Right lung (tissue), 2 donors: ENCODE measurements at regions not wholly inside any gene's neighbourhood (a gene's known extent, or its start where the extent isn't known, plus 50 kb on each side); places are given as distances from the start of the nearest gene placed in this dataset.

Source experiments
- DNase-seq, 2 donors: peaks; one replicate each; pipeline ENCODE4 v3.0.0-alpha.2; 2013

DNA sequence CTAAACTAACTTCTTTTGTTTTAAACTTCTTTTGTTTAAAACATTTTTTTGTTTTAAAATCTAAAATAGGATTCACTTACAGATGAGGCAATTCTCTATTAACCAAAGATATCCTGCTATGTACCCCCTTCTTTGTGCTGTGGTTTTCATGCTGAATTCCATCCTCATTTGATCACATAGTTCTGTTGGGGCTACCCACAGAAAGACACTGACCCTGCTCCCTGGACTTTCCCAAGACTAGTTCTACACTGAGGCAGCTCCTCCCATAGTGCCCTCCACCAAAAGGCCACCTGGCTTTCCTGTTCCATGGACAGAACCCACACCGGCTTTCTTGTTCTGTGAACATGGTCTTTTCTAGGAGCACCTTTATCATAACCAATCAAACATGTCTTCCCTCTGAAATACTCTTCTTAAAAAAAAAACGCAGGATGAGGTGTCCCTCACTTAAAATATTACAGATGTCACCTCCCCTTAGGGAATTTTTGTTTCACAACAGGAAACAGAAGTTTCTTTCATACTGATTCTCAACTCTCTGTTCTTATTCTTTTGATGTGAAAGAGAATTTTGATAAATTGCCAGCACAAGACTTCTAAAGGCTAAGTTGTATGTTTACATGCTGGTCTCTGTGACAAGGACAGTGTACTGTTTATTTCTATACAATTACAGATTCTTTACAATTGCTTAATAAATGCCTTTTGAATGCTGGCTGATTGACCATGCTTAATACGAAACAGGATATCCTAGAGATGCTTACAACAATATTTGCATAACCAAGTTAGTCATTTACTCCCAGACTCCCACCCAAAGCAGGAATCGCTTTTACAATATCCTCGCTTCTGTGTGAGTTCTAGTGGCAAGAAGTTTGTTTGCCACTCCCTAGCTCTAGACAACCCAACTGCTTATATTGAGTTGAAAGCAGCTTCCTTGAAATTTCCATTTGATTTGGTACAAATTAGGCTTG is 300.4 kb downstream of the DTWD2 start:
- DNase-seq, result no peak

DNA sequence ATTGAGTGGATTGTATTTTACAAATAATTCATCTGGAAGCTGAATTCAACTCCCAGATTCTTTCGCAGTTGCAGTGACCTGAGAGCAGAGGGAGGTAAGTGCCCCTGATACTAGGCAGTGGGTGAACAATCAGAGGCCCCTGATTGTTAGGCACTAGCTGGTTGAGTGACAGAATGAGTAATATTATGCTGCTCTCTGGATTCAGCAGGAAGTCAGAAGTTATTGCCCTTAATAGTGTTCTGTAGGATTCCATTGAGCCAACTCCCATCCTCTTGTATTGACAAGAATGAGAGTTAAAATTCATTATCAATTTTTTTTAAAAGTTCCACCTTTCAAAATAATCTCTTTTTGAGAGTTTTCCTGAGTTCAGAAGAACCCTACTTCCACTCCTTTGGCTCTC is 301.2 kb downstream of the DTWD2 start:
- DNase-seq, result no peak

DNA sequence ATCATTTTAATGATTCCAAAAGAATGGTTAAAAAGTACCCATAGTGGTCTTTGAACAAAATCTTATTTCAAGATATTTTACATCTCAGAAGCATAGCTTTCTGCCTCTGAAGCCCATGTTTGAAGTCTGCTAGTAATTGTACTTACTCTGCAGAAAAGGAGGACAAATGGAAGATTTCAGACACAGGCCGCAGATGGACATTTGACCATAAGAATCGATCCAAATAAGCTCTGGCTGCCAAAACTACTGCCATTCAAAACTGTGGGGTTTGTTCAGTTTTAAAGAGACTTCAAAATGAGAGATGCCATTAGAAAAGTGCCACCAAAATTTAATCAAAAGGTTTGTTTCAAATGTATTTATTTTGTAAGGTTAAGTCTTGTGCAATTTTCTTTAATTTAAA is 306.7 kb downstream of the DTWD2 start:
- DNase-seq, result no peak

DNA sequence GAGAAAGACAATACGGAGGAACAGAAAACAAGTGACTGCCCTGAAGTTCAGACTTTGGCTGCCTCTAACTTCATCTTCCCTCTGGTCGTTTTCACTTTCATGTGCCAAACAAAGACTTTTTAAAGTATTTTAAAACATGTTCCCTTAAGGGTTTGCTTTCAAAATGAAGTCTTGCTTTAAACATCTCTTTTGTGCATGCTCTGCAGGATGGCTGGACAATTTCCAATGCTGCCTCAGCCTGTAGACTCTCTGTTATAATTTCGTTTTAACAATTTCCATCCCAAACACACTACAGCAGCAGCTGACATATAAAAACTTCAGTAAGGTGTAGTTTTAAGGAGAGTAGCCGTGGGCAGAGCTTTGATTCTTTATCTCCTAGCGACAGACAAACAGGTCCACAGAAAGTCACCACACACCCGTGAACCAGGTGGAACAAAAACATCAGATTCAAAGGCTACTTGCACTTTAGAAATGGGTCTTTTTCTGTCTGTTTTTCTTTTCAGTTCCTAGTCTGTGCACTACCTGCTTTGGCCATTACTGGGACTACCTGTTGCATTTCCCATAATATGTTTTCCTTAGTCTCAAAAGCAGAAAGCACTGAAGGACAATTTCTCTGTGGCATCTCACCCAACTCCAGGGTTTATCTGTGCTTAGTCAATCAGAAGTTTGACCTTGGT is 308.9 kb downstream of the DTWD2 start:
- DNase-seq, result peak in 1 of 2 donors; percentile 15

DNA sequence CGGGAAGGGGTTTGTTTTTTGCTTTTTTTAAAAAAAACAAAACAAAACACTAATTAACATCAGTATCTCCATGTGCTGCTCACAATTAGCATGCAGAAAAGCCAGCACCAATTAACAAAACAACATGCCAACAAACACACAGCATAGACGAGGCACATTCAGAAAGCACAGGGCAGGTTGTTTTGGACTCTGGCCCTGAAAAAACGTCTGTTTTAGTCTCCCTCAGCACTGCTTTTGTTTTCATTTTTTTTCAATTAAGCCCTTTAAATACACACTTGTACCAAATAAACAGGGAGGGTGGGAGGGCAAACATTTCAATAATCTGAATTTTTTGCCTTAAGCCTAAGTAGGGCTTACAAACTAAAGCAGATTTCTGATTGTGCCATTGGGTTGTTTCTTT is 309.6 kb downstream of the DTWD2 start:
- DNase-seq, result no peak

DNA sequence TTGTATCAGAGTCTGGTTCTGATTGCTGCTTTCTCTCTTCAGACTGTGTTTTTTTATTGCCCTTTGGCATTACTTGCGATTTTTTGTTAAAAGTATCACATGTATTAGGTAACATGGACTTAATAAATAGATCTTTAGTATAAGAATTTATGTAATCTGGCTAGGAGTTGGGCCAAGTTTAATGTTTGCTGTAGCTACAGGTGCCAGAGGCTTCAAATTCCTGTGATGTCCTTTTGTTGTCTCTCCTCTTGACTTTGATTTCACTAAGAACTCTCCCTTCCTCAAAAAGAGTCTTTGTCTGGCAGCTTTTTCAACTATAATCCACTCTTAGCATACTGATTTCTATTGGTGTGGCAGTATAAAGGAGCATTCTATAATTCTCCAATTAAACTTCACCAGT is 313.1 kb downstream of the DTWD2 start:
- DNase-seq, result no peak

DNA sequence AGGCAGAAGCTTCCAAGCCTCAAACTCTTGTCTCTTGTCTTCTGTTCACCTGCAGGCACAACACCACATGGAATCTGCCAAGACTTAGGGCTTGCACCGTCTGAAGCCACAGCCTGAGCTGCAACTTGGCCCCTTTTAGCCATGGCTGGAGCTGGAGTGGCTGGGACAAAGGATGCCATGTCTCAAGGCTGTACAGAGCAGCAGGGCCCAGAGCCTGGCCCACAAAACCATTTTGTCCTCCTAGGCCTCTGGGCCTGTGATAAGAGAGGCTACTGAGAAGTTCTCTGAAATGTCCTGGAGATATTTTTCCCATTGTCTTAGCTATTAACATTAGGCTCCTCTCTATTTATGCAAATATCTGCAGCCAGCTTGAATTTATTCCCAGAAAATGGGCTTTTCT is 330.8 kb downstream of the DTWD2 start:
- no peak for DNase-seq

DNA sequence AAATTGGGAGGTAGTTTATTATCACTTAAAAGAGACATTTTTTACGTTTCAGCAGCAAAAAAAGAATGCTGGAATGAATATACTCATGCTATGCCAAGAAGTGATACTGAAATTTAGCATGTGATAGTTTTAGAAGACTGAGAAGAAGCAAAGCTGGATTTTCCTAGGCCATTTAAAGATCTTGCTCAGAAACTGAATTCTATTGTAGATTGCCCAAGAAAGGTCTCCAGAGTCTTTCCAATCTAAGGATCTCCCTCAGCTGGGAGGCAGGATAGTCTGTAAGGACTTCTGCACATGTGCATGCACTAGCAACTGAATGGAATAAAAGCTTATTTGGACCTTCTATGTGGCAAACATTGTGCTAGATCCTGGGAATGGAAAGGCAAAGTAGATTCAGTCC is 334.5 kb downstream of the DTWD2 start:
- DNase-seq, result no peak

DNA sequence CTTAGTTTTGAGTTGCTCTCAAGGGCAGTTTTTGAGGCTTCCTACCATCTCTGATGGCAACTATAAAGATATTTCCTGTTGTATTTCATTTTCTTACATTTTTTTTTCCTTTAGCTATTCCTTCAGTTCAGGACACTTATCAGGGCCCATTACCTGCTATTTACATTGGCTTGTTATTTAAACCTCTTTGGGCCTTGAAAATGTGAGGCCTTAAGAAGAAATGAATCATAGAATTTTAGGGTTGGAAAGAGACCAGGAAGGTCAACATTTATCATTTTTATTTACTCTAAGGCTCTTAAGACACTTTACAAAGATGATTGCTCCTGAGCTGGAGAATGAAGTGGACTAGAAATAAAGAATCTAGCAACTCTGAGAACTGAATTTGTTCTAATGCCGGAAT is 335.2 kb downstream of the DTWD2 start:
- DNase-seq, result no peak

DNA sequence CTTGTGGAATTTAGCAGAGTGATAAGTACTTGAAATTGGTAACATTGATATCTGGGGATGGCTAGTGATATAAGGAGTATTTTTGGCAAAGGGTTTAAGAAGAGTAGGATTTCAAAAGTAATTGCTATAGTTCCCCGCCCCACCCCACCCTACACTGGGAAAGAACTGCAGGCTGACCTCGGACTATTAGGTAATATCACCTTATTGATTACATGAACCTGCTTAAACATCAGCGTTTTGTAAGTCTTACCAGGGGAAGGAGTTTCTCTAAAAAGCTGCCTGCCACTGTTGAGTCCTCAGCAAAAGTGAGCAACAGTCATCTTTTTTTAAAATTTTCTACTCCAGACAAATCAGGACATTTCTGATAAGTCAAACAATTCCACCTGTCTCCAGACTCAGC is 337.3 kb downstream of the DTWD2 start:
- DNase-seq, result no peak

DNA sequence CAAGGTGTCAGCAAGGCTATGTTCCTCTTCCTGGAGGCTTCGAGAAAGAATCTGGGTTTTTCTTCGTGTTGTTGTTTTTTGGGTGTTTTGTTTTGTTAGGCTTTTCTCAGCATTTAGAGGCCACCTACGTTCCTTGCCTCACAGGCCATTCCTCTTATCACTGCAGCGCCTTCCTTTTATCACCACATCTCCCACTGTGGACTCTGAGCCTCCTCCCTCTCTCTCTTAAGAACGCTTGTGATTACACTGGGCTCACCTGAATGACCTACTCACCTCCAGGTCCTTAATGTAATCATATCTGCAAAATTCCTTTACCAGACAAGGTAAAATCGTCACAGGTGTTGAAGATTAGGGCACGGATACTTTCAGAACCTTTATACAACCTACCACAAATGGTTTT is 340.8 kb downstream of the DTWD2 start:
- DNase-seq, result no peak

DNA sequence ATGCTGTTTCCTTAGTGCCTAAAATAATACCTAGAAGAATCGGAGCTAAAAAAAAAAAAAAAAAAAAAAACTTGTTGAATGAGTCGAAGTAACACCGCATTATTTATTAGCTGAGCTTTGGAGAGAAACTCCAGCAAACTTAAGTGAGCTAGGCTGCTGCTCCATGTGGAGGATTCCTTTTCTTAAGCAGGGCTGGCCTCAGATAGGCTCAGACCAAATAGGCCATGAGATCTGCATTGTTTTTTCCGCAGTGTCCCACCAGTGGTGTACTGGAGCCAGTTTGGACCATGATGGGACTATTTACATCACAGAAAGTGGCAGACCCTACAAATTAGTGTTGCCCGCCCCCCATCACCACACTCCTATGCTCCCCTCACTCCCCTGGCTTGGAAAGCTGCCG is 341.4 kb downstream of the DTWD2 start:
- no peak for DNase-seq

DNA sequence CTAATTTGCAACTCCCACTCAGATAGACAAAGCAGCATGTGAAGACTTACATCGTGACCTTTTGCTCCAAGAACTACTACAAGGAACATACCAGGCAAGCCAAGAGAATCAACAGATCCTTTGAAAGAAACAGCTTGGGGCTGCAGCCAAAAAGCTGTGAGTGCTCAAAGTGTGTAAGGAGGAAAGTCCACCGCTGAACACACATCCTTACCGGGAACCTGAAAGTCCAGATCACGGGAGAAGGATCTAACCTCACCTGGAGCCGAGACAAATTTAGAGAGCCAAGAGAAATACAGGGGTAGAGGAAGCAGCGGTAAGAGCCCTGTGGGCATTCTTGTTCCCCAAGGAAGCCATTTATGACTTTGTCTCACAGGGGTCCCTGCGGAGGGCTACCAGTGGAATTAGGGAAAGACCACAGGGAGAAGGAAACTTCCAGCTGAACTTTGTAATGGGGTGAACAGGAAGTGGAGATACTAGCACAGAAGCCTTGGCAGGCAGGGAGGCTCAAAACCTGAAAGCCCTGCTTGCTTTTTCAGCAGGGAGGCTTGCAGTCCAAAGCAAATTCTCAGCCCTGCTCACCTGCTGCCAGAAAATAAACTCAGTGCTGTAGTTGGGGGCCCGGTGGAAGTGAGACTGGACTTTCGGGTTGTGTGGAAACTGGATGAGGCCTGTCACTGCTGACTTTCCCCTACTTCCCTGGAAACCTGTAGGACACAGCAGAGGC is 350.2 kb downstream of the DTWD2 start:
- no peak for DNase-seq

DNA sequence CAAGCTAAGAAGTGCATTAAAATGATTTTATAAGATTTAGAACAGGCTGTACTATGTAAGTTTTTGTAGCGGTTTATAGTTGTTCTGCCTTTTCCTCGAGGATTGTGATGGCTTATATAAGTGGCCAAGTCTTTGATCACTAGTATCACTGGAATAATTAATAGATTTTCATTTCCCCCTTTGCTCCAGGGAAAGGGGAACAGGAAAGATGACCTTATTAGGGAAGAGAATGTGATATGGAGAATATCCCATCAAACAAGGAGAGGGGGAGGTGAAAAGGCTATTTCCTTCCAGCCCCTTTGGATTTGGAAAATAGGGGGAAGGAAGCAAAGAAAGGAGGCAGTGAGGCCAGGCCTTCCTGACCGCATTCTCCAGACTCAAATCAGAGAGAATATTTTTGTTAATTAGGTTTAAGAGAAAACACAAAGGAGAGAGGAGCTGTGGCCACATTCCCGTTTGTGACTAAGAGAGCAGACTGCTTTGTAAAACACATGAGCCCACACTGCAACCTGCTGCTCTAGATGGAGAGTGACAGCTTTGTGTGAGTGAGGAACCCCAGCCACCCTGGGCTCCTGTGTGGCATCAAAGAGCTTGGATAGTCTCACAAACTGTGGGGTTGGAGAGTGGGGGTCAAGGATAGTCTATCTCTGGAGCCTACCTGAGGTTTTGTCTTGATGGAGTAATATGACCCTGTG is 359.5 kb downstream of the DTWD2 start:
- DNase-seq, result no peak

DNA sequence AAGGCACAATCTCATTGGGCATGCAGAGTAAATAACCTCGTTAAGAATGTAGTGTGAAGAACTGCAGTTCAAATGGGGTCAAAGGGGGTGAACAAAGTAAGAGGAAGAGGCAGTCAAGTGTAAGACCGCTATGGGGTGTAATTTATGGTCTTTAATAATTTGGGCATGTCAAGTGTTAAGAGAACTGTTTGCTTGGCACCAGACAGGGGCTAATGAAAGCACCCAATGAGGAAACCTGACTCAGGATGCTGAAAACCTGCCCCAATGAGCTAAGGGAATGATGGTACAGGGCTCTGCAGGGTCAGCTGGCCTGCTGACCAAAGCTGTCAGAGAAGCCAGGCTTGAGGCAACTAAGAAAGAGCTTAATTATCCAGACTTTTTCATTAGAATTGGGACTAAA is 368.1 kb downstream of the DTWD2 start:
- no peak for DNase-seq

DNA sequence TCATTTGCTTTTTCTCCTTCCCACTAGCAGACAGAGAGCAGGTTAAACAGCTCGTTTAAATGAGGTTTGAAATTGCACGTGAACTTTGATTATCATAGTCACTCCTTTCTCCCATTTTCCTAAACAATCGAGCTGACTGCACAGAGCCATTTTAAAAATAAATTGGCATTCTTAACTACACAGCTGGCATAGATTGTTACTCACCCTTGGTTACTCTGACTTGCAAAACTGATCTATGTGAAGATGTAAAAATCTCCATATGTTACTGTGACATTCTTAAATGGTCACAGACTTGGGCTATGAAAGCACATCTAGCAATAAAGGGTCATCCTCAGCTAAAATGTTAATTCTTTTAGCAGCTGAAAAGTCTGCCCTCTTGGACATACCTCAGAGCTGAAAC is 368.5 kb downstream of the DTWD2 start:
- peak; percentile 30 to 45 for DNase-seq

DNA sequence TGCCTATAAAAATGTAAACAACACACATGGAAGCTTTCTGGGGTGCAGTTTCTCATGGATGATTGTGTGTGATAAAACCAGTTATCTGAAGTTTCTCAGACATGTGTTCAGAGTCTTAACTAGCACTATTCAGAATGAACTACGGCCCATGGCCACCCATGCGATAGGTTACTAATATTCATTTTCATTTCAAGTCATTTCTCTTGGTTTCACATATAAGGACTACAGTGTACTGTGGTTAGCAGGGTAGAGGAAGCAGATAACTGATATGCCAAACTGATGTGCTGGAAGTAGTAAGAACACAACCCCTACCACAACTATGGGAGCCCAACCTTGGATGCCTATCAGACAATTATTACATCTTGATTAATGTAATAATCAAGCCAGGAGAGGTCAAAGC is 372.1 kb downstream of the DTWD2 start:
- DNase-seq, result no peak

DNA sequence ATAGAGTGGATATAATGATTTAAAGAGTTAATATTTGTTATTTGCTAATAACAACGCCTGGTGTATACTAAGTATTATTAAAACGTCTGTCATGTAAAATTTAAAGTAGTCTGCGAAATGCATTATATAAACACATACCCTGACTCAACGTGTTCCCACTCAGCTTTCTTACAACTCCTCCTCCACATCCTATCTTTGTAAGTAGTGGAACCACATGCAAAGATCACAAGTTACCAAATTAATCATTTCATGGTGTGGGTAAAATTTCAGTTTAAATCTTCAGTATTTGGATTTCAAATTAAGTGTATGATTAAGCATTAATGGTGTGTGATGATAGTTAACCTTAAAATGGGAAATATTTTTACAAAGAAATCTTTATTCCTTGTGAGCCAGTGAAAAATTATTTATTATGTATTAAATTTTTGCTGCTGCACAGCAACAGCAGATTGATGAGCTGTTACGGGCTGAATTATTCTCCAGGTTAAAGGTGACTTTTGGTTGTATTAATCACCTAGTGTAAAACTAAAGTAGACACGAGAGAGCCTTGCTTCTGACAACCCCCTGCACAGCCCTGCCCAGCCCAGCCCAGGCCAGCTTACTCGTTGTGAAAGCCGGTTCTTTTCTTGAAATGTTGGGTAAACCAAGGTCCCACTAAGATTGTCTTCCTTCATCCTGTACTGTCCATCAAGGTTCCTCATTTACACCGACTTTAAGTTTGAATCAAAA is 373.5 kb downstream of the DTWD2 start:
- DNase-seq, result peak; percentile 81 to 85

DNA sequence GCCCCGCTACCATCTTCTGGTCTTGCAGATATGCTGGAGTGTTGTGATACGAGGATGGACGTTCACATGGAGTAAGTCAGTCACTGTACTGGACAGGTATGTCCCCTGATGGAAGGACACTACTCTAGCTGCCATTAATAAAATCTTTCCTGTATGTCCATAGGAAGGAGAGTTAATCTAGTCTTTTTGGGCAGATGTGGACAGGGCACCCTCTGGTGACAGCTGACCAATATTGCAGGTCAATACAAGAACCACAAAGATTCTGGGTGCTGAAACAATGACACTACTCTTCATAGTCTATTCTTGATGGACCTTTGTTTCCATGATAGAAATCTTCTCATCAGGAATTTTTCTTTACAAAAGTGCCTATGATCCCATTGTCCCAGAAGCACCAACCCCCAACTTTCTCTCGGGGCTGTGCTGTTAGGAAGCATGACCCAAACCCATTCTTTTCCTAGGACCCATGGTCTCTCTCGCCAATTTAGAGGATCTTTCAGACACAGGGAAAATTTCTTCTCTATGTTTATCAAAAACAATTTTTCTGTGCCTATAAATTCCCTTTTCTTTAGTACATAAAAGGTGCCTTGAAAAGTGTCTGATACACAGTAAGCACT is 376.9 kb downstream of the DTWD2 start:
- DNase-seq, result no peak

DNA sequence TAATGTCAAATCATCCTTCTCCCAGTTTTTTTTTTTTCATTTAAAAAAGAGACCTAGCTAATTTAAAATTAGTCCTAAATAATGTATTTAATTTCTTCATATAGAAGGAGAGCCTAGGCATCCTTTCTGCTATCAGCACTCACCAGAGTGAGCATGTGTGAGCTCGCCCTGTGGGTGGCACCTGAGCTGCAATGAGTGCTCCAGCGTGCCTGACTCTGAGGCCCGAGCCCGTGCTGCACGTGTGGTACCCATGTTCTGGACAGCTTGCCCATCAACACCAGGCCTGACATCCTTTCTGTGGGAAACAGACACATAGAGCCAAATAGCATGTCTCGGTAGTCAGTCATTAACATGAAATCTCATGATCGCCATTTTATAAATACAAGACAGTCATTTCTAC is 381.4 kb downstream of the DTWD2 start:
- no peak for DNase-seq

DNA sequence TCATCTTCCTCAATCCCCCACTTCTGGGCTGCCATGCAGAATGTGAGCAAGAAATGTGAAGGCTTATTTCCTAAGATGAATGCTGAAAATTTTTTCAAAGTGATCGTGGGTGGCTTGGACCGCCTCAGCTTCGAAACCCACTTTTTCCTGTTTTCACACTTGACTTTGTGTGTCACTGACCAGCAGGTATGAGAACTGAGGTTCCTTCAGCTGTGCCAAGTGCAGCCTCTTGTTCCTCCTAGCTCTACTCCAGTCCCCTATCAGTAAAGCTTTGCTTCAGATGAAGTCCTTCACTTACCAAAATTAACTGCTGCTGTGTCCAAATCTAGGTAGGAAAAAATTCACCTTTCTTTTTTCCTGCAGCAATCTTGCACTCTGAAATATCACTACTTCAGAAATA is 382.6 kb downstream of the DTWD2 start:
- DNase-seq, result no peak
